Tibial artery (tissue), 4 donors: ENCODE measurements at regions not wholly inside any gene's neighbourhood (a gene's known extent, or its start where the extent isn't known, plus 50 kb on each side); places are given as distances from the start of the nearest gene placed in this dataset.

Source experiments
- DNase-seq, 2 donors: peaks; one replicate each; pipeline ENCODE4 v3.0.0-alpha.2; 2019
- H3K27ac ChIP-seq, 2 donors: fragments of 200-600 bp; sonication (generic) in 1 of 2; 1 replicate in 1 of 2; 2 replicates in 1 of 2; pipeline ENCODE4 v1.5.1; 2018 to 2019; ENCODE audit warnings: mild to moderate bottlenecking in 1 of 2
- H3K27me3 ChIP-seq, 2 donors: fragments of 200-600 bp; sonication (generic) in 1 of 2; one replicate each; pipeline versions ENCODE4 v1.5.1 to v1.6.0; 2016 to 2019
- H3K36me3 ChIP-seq, 3 donors: fragments of 200-600 bp; sonication (generic) in 2 of 3; one replicate each; pipeline ENCODE4 v1.5.1; 2016 to 2019; ENCODE audit warnings: mild to moderate bottlenecking in 2 of 3
- H3K4me1 ChIP-seq, 4 donors: fragments of 200-600 bp; sonication (generic) in 2 of 4; 1 replicate in 3 of 4; 2 replicates in 1 of 4; pipeline ENCODE4 v1.5.1; 2016 to 2019
- H3K4me3 ChIP-seq, 2 donors: fragments of 200-600 bp; sonication (generic) in 1 of 2; 1 replicate in 1 of 2; 2 replicates in 1 of 2; pipeline ENCODE4 v1.5.1; 2018 to 2019; ENCODE audit warnings: mild to moderate bottlenecking in 2 of 2
- H3K9me3 ChIP-seq, 3 donors: fragments of 200-600 bp; sonication (generic) in 1 of 3; one replicate each; pipeline ENCODE4 v1.5.1; 2016 to 2019
- CTCF ChIP-seq, 2 experiments: fragments of 200-600 bp in 1 of 2; fragments of 450-650 bp in 1 of 2; IDR thresholded peaks; one replicate each; pipeline ENCODE4 v1.5.1; 2017 to 2019; ENCODE audit warnings: antibody characterized with exemption in 2 of 2, mild to moderate bottlenecking in 1 of 2, moderate library complexity in 1 of 2
- intact Hi-C: fragments of 100-400 bp; cut with DNase I; formaldehyde crosslinking; loops from one replicate; pipeline ENCODE4 v1.15.0; 2023; ENCODE audit warnings: low total_unique reads

GRCh38 chr9:109901201-109901600 lies 121.2 kb downstream of the PALM2AKAP2 start:
- Histone ChIP-seq H3K36me3 (no peaks in the 10 kb centered on the region), H3K27me3 (no peaks in the 10 kb centered on the region), H3K27ac (no peak overlapping the region), H3K4me1 (peaks cover 0 to 5% (median 0%) of the 10 kb centered on the region in 4 donors), H3K9me3 (no peaks in the 10 kb centered on the region), H3K4me3 (no peak overlapping the region)
- no peak for DNase-seq
- no peak for TF ChIP-seq CTCF (IDR thresholded peaks at IDR 0.05)
- intact Hi-C loops = no loop called here

- H3K4me3 ChIP-seq = no peak overlapping the region
- peak; percentile 64 to 70 for DNase-seq
- H3K36me3 ChIP-seq = no peaks in the 10 kb centered on the region
- no peaks in the 10 kb centered on the region for H3K27me3 ChIP-seq
- no peak overlapping the region for H3K27ac ChIP-seq
- H3K9me3 ChIP-seq = no peaks in the 10 kb centered on the region
- TF ChIP-seq CTCF (IDR thresholded peaks at IDR 0.05) = peak; percentile 76 to 79
- intact Hi-C loops = loop anchor here (2.0 kb wide), 2 partner anchors 249 to 315 kb away; no protein-coding TSS in a partner anchor
- H3K4me1 ChIP-seq = peaks cover 0 to 5% (median 0%) of the 10 kb centered on the region in 4 donors
Observed at GRCh38 chr9:109903515-109904138, 123.6 kb downstream of the PALM2AKAP2 start.

- peaks cover 0 to 5% (median 0%) of the 10 kb centered on the region in 4 donors for H3K4me1 ChIP-seq
- no peak overlapping the region for H3K4me3 ChIP-seq
- intact Hi-C loops = loop anchor here (5.0 kb wide), 1 partner anchor 158 kb away; no protein-coding TSS in a partner anchor
- H3K36me3 ChIP-seq = no peaks in the 10 kb centered on the region
- DNase-seq = no peak
- H3K27me3 ChIP-seq = no peaks in the 10 kb centered on the region
- no peak for TF ChIP-seq CTCF (IDR thresholded peaks at IDR 0.05)
- H3K27ac ChIP-seq = no peak overlapping the region
- no peaks in the 10 kb centered on the region for H3K9me3 ChIP-seq
Observed at GRCh38 chr9:109904666-109905065, 124.7 kb downstream of the PALM2AKAP2 start.

- no peaks in the 10 kb centered on the region for H3K27me3 ChIP-seq
- no peaks in the 10 kb centered on the region for H3K9me3 ChIP-seq
- H3K27ac ChIP-seq = no peak overlapping the region
- DNase-seq = no peak
- no peak for TF ChIP-seq CTCF (IDR thresholded peaks at IDR 0.05)
- intact Hi-C loops = loop anchor here (5.0 kb wide), 1 partner anchor 157 kb away; no protein-coding TSS in a partner anchor
- no peaks in the 10 kb centered on the region for H3K36me3 ChIP-seq
- H3K4me1 ChIP-seq = peaks cover 0 to 5% (median 0%) of the 10 kb centered on the region in 4 donors
- no peak overlapping the region for H3K4me3 ChIP-seq
Observed at GRCh38 chr9:109905472-109905871, 125.5 kb downstream of the PALM2AKAP2 start.

- Histone ChIP-seq H3K9me3 (no peaks in the 10 kb centered on the region), H3K27me3 (no peaks in the 10 kb centered on the region), H3K27ac (no peak overlapping the region), H3K36me3 (no peaks in the 10 kb centered on the region), H3K4me1 (peaks cover 0 to 18% (median 3%) of the 10 kb centered on the region in 4 donors), H3K4me3 (no peak overlapping the region)
- no peak for DNase-seq
- no peak for TF ChIP-seq CTCF (IDR thresholded peaks at IDR 0.05)
- intact Hi-C loops = loop anchor here (5.0 kb wide), 1 partner anchor 155 kb away; no protein-coding TSS in a partner anchor
Observed at GRCh38 chr9:109906766-109907382, 126.9 kb downstream of the PALM2AKAP2 start.
